Keratinocyte (primary cell): ENCODE measurements at regions not wholly inside any gene's neighbourhood (a gene's known extent, or its start where the extent isn't known, plus 50 kb on each side); places are given as distances from the start of the nearest gene placed in this dataset.
"Not testable (repeated sequence)": the region's sequence is repeated elsewhere in the genome, so short reads cannot be mapped to it uniquely, and the experiment has no call there.

Experiments
- DNase-seq: peaks from one replicate; pipeline ENCODE4 v3.0.0-alpha.2; 2011; ENCODE audit warnings: low read depth, missing footprints, low spot score
- FAIRE-seq: peaks from 2 replicates; lab custom pipeline; 2011; peaks lifted over from hg19 to GRCh38; lab: Jason Lieb, UNC
- H2AFZ ChIP-seq: 2 replicates; pipeline ENCODE4 v1.6.0; 2012; ENCODE audit warnings: low read length, control low read depth, inconsistent platforms; ENCODE audit not compliant: control insufficient read depth
- H3K27ac ChIP-seq: 2 replicates; pipeline ENCODE4 v1.5.1; 2011; ENCODE audit warnings: low read length; ENCODE audit not compliant: control insufficient read depth, insufficient read depth
- H3K27me3 ChIP-seq: 3 replicates; pipeline ENCODE4 v1.6.0; 2011; ENCODE audit warnings: low read length; ENCODE audit not compliant: control insufficient read depth, insufficient read depth; ENCODE audit errors: extremely low read depth
- H3K36me3 ChIP-seq, 2 experiments: 2 replicates in 1 of 2; 3 replicates in 1 of 2; pipeline ENCODE4 v1.5.1; 2011; ENCODE audit warnings: low read length in 2 of 2, mild to moderate bottlenecking in 1 of 2; ENCODE audit not compliant: control insufficient read depth in 2 of 2, insufficient read depth in 2 of 2; ENCODE audit errors: extremely low read depth in 1 of 2
- H3K4me1 ChIP-seq: 3 replicates; pipeline ENCODE4 v1.5.1; 2011; ENCODE audit warnings: low read length; ENCODE audit not compliant: control insufficient read depth, insufficient read depth; ENCODE audit errors: extremely low read depth
- H3K4me2 ChIP-seq: 3 replicates; pipeline ENCODE4 v1.6.0; 2011; ENCODE audit warnings: low read depth, low read length; ENCODE audit not compliant: control insufficient read depth, insufficient read depth; ENCODE audit errors: extremely low read depth
- H3K4me3 ChIP-seq, 3 experiments: fragments of 200-600 bp in 1 of 3; sonication (generic) in 1 of 3; 2 replicates in 2 of 3; 3 replicates in 1 of 3; pipeline ENCODE4 v1.5.1; 2011 to 2016; ENCODE audit warnings: low read length in 3 of 3, mild to moderate bottlenecking in 3 of 3, control low read depth in 2 of 3, inconsistent platforms in 1 of 3, low read depth in 1 of 3, mixed read lengths in 1 of 3, mixed run types in 1 of 3, moderate library complexity in 1 of 3; ENCODE audit not compliant: control insufficient read depth in 2 of 3, insufficient read depth in 2 of 3; ENCODE audit errors: extremely low read depth in 1 of 3
- H3K79me2 ChIP-seq: 2 replicates; pipeline ENCODE4 v1.6.0; 2012; ENCODE audit warnings: low read length; ENCODE audit not compliant: control insufficient read depth, insufficient read depth
- H3K9ac ChIP-seq: 3 replicates; pipeline ENCODE4 v1.6.0; 2011; ENCODE audit warnings: low read length; ENCODE audit not compliant: control insufficient read depth, insufficient read depth; ENCODE audit errors: extremely low read depth
- H3K9me1 ChIP-seq: 3 replicates; pipeline ENCODE4 v1.6.0; 2011; ENCODE audit warnings: low read length; ENCODE audit not compliant: control insufficient read depth, insufficient read depth; ENCODE audit errors: extremely low read depth
- H3K9me3 ChIP-seq: 2 replicates; pipeline ENCODE4 v1.5.1; 2012; ENCODE audit warnings: low read depth, low read length; ENCODE audit not compliant: control insufficient read depth
- H4K20me1 ChIP-seq: 3 replicates; pipeline ENCODE4 v1.6.0; 2011; ENCODE audit warnings: low read length; ENCODE audit not compliant: control insufficient read depth, insufficient read depth; ENCODE audit errors: extremely low read depth
- EZH2 ChIP-seq: IDR thresholded peaks from one replicate; pipeline ENCODE4 v1.6.1; 2012; ENCODE audit warnings: inconsistent platforms, mild to moderate bottlenecking, low read length, moderate library complexity
- dilution Hi-C: fragments of 300-500 bp; cut with MboI; formaldehyde crosslinking; loops from one replicate; pipeline ENCODE4 v1.7.0; 2020; ENCODE audit warnings: low sequenced_read_pairs; ENCODE audit not compliant: extremely low pct_ligation_motif_present
- TF ChIP-seq, protein P1 (sequence below), 3 experiments: IDR thresholded peaks in 1 of 3; conservative IDR thresholded peaks in 1 of 3; optimal IDR thresholded peaks in 1 of 3; 2 replicates in 2 of 3; 3 replicates in 1 of 3; pipeline versions ENCODE3 to v1.5.1; 2011; ENCODE audit warnings: low read length in 3 of 3, mild to moderate bottlenecking in 3 of 3, moderate library complexity in 2 of 3, control low read depth in 1 of 3, inconsistent platforms in 1 of 3; ENCODE audit not compliant: insufficient read depth in 2 of 3; ENCODE audit errors: extremely low read depth in 1 of 3

DNA sequence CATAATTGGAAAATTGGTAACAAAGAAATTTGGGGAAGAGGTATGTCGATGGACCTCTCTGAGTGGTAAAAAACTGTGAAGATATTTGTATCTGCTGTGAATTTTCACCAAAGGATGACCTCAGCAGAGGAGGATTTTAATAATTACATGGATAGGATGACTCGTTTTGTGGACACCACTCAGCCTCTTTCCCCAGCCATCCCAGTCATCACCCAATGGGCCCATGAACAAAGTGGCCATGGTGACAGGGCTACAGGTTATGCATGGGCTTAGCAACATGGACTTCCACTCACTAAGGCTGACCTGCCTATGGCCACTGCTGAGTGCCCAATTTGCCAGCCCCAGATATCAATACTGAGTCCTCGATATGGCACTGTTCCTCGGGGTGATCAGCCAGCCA, 577.5 kb upstream of the FBXO33 start:
- FAIRE-seq (no peak), DNase-seq (no peak)
- H3K79me2 ChIP-seq, result no peaks in the 10 kb centered on the region
- H2AFZ ChIP-seq, result no peak overlapping the region
- no peaks in the 10 kb centered on the region for H4K20me1 ChIP-seq
- no peaks in the 10 kb centered on the region for H3K36me3 ChIP-seq
- H3K4me1 ChIP-seq, result no peaks in the 10 kb centered on the region
- no peak overlapping the region for H3K9ac ChIP-seq
- H3K27me3 ChIP-seq, result no peaks in the 10 kb centered on the region
- no peak overlapping the region for H3K4me3 ChIP-seq
- TF ChIP-seq, protein P1, sequence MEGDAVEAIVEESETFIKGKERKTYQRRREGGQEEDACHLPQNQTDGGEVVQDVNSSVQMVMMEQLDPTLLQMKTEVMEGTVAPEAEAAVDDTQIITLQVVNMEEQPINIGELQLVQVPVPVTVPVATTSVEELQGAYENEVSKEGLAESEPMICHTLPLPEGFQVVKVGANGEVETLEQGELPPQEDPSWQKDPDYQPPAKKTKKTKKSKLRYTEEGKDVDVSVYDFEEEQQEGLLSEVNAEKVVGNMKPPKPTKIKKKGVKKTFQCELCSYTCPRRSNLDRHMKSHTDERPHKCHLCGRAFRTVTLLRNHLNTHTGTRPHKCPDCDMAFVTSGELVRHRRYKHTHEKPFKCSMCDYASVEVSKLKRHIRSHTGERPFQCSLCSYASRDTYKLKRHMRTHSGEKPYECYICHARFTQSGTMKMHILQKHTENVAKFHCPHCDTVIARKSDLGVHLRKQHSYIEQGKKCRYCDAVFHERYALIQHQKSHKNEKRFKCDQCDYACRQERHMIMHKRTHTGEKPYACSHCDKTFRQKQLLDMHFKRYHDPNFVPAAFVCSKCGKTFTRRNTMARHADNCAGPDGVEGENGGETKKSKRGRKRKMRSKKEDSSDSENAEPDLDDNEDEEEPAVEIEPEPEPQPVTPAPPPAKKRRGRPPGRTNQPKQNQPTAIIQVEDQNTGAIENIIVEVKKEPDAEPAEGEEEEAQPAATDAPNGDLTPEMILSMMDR (optimal IDR thresholded peaks at IDR 0.05 in 1 of 3, IDR thresholded peaks at IDR 0.05 in 1 of 3, conservative IDR thresholded peaks at IDR 0.05 in 1 of 3; ENCODE audit: extremely low read depth in 1 of 3, insufficient read depth in 2 of 3, low read length in 3 of 3), result no peak
- TF ChIP-seq EZH2, result no peak
- no peak overlapping the region for H3K27ac ChIP-seq
- no peaks in the 10 kb centered on the region for H3K9me1 ChIP-seq
- dilution Hi-C loops, result no loop called here
- no peaks in the 10 kb centered on the region for H3K9me3 ChIP-seq
- no peak overlapping the region for H3K4me2 ChIP-seq

DNA sequence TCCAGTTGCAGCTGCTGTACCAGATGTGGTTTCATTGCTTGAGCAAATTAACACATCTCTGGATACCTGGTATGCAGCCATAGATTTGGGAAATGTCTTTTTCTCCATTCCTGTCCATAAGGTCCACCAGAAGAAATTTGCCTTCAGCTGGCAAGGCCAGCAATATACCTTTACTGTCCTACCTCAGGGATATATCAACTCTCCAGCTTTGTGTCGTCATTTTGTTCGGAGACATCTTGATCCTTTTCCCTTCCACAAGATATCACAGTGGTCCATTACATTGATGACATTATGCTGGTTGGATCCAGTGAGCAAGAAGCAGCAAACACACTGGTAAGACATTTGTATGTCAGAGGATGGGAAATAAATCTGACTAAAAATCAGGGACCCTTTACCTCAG, 576.1 kb upstream of the FBXO33 start:
- H3K9me3 ChIP-seq, H3K27ac ChIP-seq, FAIRE-seq, H3K4me2 ChIP-seq, H3K4me1 ChIP-seq, H3K79me2 ChIP-seq, H2AFZ ChIP-seq, H4K20me1 ChIP-seq, H3K27me3 ChIP-seq, H3K9me1 ChIP-seq, H3K36me3 ChIP-seq, DNase-seq, H3K9ac ChIP-seq, H3K4me3 ChIP-seq, dilution Hi-C loops: not testable (repeated sequence)

DNA sequence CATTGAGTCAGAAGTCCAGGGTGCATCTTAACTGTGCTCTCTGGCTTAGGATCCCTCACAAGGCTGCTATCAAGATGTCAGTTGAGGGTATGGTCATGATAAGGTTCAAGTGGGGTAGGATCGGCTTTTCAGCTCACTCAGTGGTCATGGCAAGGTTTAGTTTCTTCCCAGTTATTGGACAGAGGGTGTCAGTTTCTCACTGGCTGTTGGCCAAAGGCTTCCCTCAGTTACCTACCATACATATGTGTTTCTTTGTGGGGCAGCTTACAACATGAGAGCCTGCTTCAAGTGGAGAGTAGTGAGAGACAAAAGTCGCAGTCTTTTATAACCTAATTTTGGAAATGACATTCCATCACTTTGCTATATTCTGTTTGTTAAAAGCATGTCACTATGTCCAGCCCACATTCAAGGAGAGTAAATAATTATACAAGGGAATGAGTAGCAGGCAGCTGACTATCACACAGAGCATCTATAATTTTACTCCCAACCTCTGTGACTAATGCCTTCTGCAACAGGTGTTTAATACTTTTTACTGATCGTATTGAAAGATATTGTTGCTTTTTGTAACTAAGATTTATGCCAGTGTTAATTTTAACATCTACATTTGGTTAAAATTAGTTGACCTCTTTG, 572.8 kb upstream of the FBXO33 start:
- no peak overlapping the region for H3K9ac ChIP-seq
- TF ChIP-seq, protein P1 (optimal IDR thresholded peaks at IDR 0.05 in 1 of 3, IDR thresholded peaks at IDR 0.05 in 1 of 3, conservative IDR thresholded peaks at IDR 0.05 in 1 of 3; ENCODE audit: extremely low read depth in 1 of 3, insufficient read depth in 2 of 3, low read length in 3 of 3), result no peak
- TF ChIP-seq EZH2, result no peak

More for the DNA sequence above, 572.8 kb upstream of the FBXO33 start:
- Histone ChIP-seq H3K4me1 (no peaks in the 10 kb centered on the region), H2AFZ (no peak overlapping the region), H3K9me3 (no peaks in the 10 kb centered on the region), H3K27ac (no peak overlapping the region), H3K79me2 (no peaks in the 10 kb centered on the region), H3K27me3 (no peaks in the 10 kb centered on the region), H3K9me1 (no peaks in the 10 kb centered on the region), H3K36me3 (no peaks in the 10 kb centered on the region), H3K4me3 (no peak overlapping the region), H3K4me2 (no peak overlapping the region), H4K20me1 (no peaks in the 10 kb centered on the region)
- FAIRE-seq (no peak), DNase-seq (no peak)
- dilution Hi-C loops, result no loop called here
